ENCODE measurements at regions not wholly inside any gene's neighbourhood (a gene's known extent, or its start where the extent isn't known, plus 50 kb on each side); places are given as distances from the start of the nearest gene placed in this dataset.
"Not testable (repeated sequence)": the region's sequence is repeated elsewhere in the genome, so short reads cannot be mapped to it uniquely, and the experiment has no call there.

GRCh38 chr4:19293781-19294180 is 957.9 kb upstream of the SLIT2 start:
- DNase-seq, result no peak

GRCh38 chr4:19293080-19293479 is 958.6 kb upstream of the SLIT2 start:
- DNase-seq, result no peak

- no peak for DNase-seq
Measured at GRCh38 chr4:19286924-19287323, 964.8 kb upstream of the SLIT2 start.

- DNase-seq, result no peak
Measured at GRCh38 chr4:19285146-19285545, 966.6 kb upstream of the SLIT2 start.

GRCh38 chr4:19278665-19279064 is 973.0 kb upstream of the SLIT2 start:
- DNase-seq, result no peak

- no peak for DNase-seq
Measured at GRCh38 chr4:19266566-19266965, 985.1 kb upstream of the SLIT2 start.

- no peak for DNase-seq
Measured at GRCh38 chr4:19262467-19262866, 989.2 kb upstream of the SLIT2 start.

- no peak for DNase-seq
Measured at GRCh38 chr4:19260346-19260745, 991.4 kb upstream of the SLIT2 start.

GRCh38 chr4:19259920-19260319 is 991.8 kb upstream of the SLIT2 start:
- DNase-seq, result no peak

- DNase-seq, result no peak
Measured at GRCh38 chr4:19256823-19257222, 994.9 kb upstream of the SLIT2 start.

GRCh38 chr4:19254486-19254885 is 997.2 kb upstream of the SLIT2 start:
- no peak for DNase-seq

GRCh38 chr4:19248023-19248422 is 1003.7 kb upstream of the SLIT2 start:
- no peak for DNase-seq

GRCh38 chr4:19241895-19242294 is 1009.8 kb upstream of the SLIT2 start:
- DNase-seq, result no peak

- no peak for DNase-seq
Measured at GRCh38 chr4:19239565-19239964, 1012.1 kb upstream of the SLIT2 start.

- DNase-seq, result no peak
Measured at GRCh38 chr4:19236473-19236872, 1015.2 kb upstream of the SLIT2 start.

- DNase-seq, result no peak
Measured at GRCh38 chr4:19230906-19231545, 1020.7 kb upstream of the SLIT2 start.

GRCh38 chr4:19227701-19228100 is 1024.0 kb upstream of the SLIT2 start:
- DNase-seq, result no peak

- no peak for DNase-seq
Measured at GRCh38 chr4:19224820-19225219, 1026.9 kb upstream of the SLIT2 start.

GRCh38 chr4:19216476-19216875 is 1035.2 kb upstream of the SLIT2 start:
- no peak for DNase-seq

GRCh38 chr4:19214591-19215186 is 1037.0 kb upstream of the SLIT2 start:
- no peak for DNase-seq

- DNase-seq, result no peak
Measured at GRCh38 chr4:19213388-19213787, 1038.3 kb upstream of the SLIT2 start.

GRCh38 chr4:19205853-19206252 is 1045.9 kb upstream of the SLIT2 start:
- no peak for DNase-seq

- not testable (repeated sequence) for DNase-seq
Measured at GRCh38 chr4:19197838-19198237, 1053.9 kb upstream of the SLIT2 start.

GRCh38 chr4:19195696-19196095 is 1056.0 kb upstream of the SLIT2 start:
- no peak for DNase-seq

- no peak for DNase-seq
Measured at GRCh38 chr4:19194672-19195071, 1057.0 kb upstream of the SLIT2 start.

All from activated naive CD4-positive, alpha-beta T cell treated with Interleukin-2 at 50 U/mL for 16 hours (primary cell).